IPS-18a (cell line): ENCODE measurements at regions not wholly inside any gene's neighbourhood (a gene's known extent, or its start where the extent isn't known, plus 50 kb on each side); places are given as distances from the start of the nearest gene placed in this dataset.

ENCODE experiments used
- H3K27ac ChIP-seq: one replicate; pipeline ENCODE4 v1.5.1; 2013; ENCODE audit warnings: low read length
- H3K27me3 ChIP-seq: one replicate; pipeline ENCODE4 v1.6.1; 2013; ENCODE audit warnings: mild to moderate bottlenecking, low read length; ENCODE audit not compliant: control insufficient read depth, insufficient read depth
- H3K36me3 ChIP-seq: one replicate; pipeline ENCODE4 v1.6.1; 2013; ENCODE audit warnings: low read depth, low read length; ENCODE audit not compliant: control insufficient read depth
- H3K4me1 ChIP-seq: one replicate; pipeline ENCODE4 v1.6.1; 2013; ENCODE audit warnings: low read depth, low read length; ENCODE audit not compliant: control insufficient read depth
- H3K4me3 ChIP-seq: one replicate; pipeline ENCODE4 v1.5.1; 2013; ENCODE audit warnings: low read length
- H3K9ac ChIP-seq: one replicate; pipeline ENCODE4 v1.6.1; 2013; ENCODE audit warnings: mild to moderate bottlenecking, low read length, moderate library complexity
- H3K9me3 ChIP-seq: one replicate; pipeline ENCODE4 v1.6.1; 2013; ENCODE audit warnings: low read depth, low read length; ENCODE audit not compliant: control insufficient read depth

GRCh38 chr2:2812648-2813047, 481.6 kb upstream of the MYT1L start:
- Histone ChIP-seq H3K4me3 (no peak overlapping the region), H3K4me1 (peaks cover 4% of the 10 kb centered on the region), H3K9ac (no peak overlapping the region), H3K27ac (no peak overlapping the region), H3K9me3 (no peaks in the 10 kb centered on the region), H3K27me3 (no peaks in the 10 kb centered on the region), H3K36me3 (no peaks in the 10 kb centered on the region)

GRCh38 chr2:2812117-2812516, 481.0 kb upstream of the MYT1L start:
- no peaks in the 10 kb centered on the region for H3K27me3 ChIP-seq
- no peaks in the 10 kb centered on the region for H3K9me3 ChIP-seq
- no peaks in the 10 kb centered on the region for H3K36me3 ChIP-seq
- no peak overlapping the region for H3K9ac ChIP-seq
- no peak overlapping the region for H3K4me3 ChIP-seq
- H3K27ac ChIP-seq, result no peak overlapping the region
- H3K4me1 ChIP-seq, result peaks cover 4% of the 10 kb centered on the region

- no peaks in the 10 kb centered on the region for H3K27me3 ChIP-seq
- no peaks in the 10 kb centered on the region for H3K36me3 ChIP-seq
- H3K9me3 ChIP-seq, result no peaks in the 10 kb centered on the region
- no peak overlapping the region for H3K4me3 ChIP-seq
- no peak overlapping the region for H3K9ac ChIP-seq
- H3K27ac ChIP-seq, result no peak overlapping the region
- peaks cover 4% of the 10 kb centered on the region for H3K4me1 ChIP-seq
These were observed 479.4 kb upstream of the MYT1L start for GRCh38 chr2:2810504-2810903.

GRCh38 chr2:2809771-2810170, 478.7 kb upstream of the MYT1L start:
- Histone ChIP-seq H3K4me1 (peaks cover 4% of the 10 kb centered on the region), H3K36me3 (no peaks in the 10 kb centered on the region), H3K27me3 (no peaks in the 10 kb centered on the region), H3K9ac (no peak overlapping the region), H3K27ac (no peak overlapping the region), H3K4me3 (no peak overlapping the region), H3K9me3 (no peaks in the 10 kb centered on the region)

GRCh38 chr2:2808551-2809058, 477.5 kb upstream of the MYT1L start:
- Histone ChIP-seq H3K4me3 (no peak overlapping the region), H3K36me3 (no peaks in the 10 kb centered on the region), H3K4me1 (peaks cover 4% of the 10 kb centered on the region), H3K27me3 (no peaks in the 10 kb centered on the region), H3K9me3 (no peaks in the 10 kb centered on the region), H3K27ac (no peak overlapping the region), H3K9ac (no peak overlapping the region)

GRCh38 chr2:2806711-2807110, 475.6 kb upstream of the MYT1L start:
- Histone ChIP-seq H3K27me3 (no peaks in the 10 kb centered on the region), H3K36me3 (no peaks in the 10 kb centered on the region), H3K9ac (no peak overlapping the region), H3K4me1 (peaks cover 4% of the 10 kb centered on the region), H3K9me3 (no peaks in the 10 kb centered on the region), H3K27ac (no peak overlapping the region), H3K4me3 (no peak overlapping the region)

- Histone ChIP-seq H3K36me3 (no peaks in the 10 kb centered on the region), H3K27me3 (no peaks in the 10 kb centered on the region), H3K4me3 (no peak overlapping the region), H3K27ac (no peak overlapping the region), H3K4me1 (peaks cover under 1% of the 10 kb centered on the region), H3K9me3 (no peaks in the 10 kb centered on the region), H3K9ac (no peak overlapping the region)
These were observed 474.2 kb upstream of the MYT1L start for GRCh38 chr2:2805263-2805662.

GRCh38 chr2:2804528-2804927, 473.5 kb upstream of the MYT1L start:
- no peak overlapping the region for H3K9ac ChIP-seq

GRCh38 chr2:2801458-2801857, 470.4 kb upstream of the MYT1L start:
- H3K4me1 ChIP-seq, result no peaks in the 10 kb centered on the region
- no peak overlapping the region for H3K27ac ChIP-seq
- H3K9ac ChIP-seq, result no peak overlapping the region
- H3K36me3 ChIP-seq, result no peaks in the 10 kb centered on the region
- H3K9me3 ChIP-seq, result no peaks in the 10 kb centered on the region
- H3K27me3 ChIP-seq, result no peaks in the 10 kb centered on the region
- H3K4me3 ChIP-seq, result no peak overlapping the region

More at GRCh38 chr2:2804528-2804927, 473.5 kb upstream of the MYT1L start:
- H3K27me3 ChIP-seq, result no peaks in the 10 kb centered on the region
- H3K36me3 ChIP-seq, result no peaks in the 10 kb centered on the region
- no peaks in the 10 kb centered on the region for H3K4me1 ChIP-seq
- no peaks in the 10 kb centered on the region for H3K9me3 ChIP-seq
- H3K4me3 ChIP-seq, result no peak overlapping the region
- H3K27ac ChIP-seq, result no peak overlapping the region

- no peaks in the 10 kb centered on the region for H3K36me3 ChIP-seq
- H3K4me1 ChIP-seq, result no peaks in the 10 kb centered on the region
- H3K9ac ChIP-seq, result no peak overlapping the region
- H3K4me3 ChIP-seq, result no peak overlapping the region
- H3K27me3 ChIP-seq, result no peaks in the 10 kb centered on the region
- H3K9me3 ChIP-seq, result no peaks in the 10 kb centered on the region
- no peak overlapping the region for H3K27ac ChIP-seq
These were observed 469.6 kb upstream of the MYT1L start for GRCh38 chr2:2800697-2801096.

- Histone ChIP-seq H3K9me3 (no peaks in the 10 kb centered on the region), H3K27ac (no peak overlapping the region), H3K36me3 (no peaks in the 10 kb centered on the region)
These were observed 468.9 kb upstream of the MYT1L start for GRCh38 chr2:2800001-2800400.

GRCh38 chr2:2799151-2799697, 468.1 kb upstream of the MYT1L start:
- Histone ChIP-seq H3K27ac (no peak overlapping the region), H3K9me3 (no peaks in the 10 kb centered on the region), H3K36me3 (no peaks in the 10 kb centered on the region), H3K27me3 (no peaks in the 10 kb centered on the region), H3K9ac (no peak overlapping the region), H3K4me3 (no peak overlapping the region), H3K4me1 (no peaks in the 10 kb centered on the region)

More at GRCh38 chr2:2800001-2800400, 468.9 kb upstream of the MYT1L start:
- Histone ChIP-seq H3K9ac (no peak overlapping the region), H3K4me1 (no peaks in the 10 kb centered on the region), H3K4me3 (no peak overlapping the region), H3K27me3 (no peaks in the 10 kb centered on the region)
